H9 (cell line): ENCODE measurements at regions not wholly inside any gene's neighbourhood (a gene's known extent, or its start where the extent isn't known, plus 50 kb on each side); places are given as distances from the start of the nearest gene placed in this dataset.
"Not testable (repeated sequence)": the region's sequence is repeated elsewhere in the genome, so short reads cannot be mapped to it uniquely, and the experiment has no call there.

Experiments used
- DNase-seq: peaks from one replicate; pipeline ENCODE4 v3.0.0-alpha.2; 2017
- H2AFZ ChIP-seq: one replicate; pipeline ENCODE4 v1.6.1; 2013; ENCODE audit warnings: mild to moderate bottlenecking, low read length, control low read depth, moderate library complexity
- H2AK5ac ChIP-seq: 2 replicates; pipeline ENCODE4 v1.6.1; 2013; ENCODE audit warnings: low read length, control low read depth, mixed read lengths; ENCODE audit not compliant: insufficient read length
- H2BK120ac ChIP-seq: one replicate; pipeline ENCODE4 v1.6.1; 2013; ENCODE audit warnings: low read depth, mild to moderate bottlenecking, low read length, control low read depth, inconsistent platforms; ENCODE audit not compliant: poor library complexity, severe bottlenecking
- H2BK12ac ChIP-seq: 2 replicates; pipeline ENCODE4 v1.6.1; 2013; ENCODE audit warnings: low read length, control low read depth, mixed read lengths, low read depth; ENCODE audit not compliant: insufficient read length
- H2BK15ac ChIP-seq: 2 replicates; pipeline ENCODE4 v1.6.1; 2013; ENCODE audit warnings: low read depth, low read length, control low read depth
- H2BK20ac ChIP-seq: one replicate; pipeline ENCODE4 v1.6.1; 2013; ENCODE audit warnings: low read depth, mild to moderate bottlenecking, low read length, control low read depth, inconsistent platforms; ENCODE audit not compliant: poor library complexity, severe bottlenecking
- H2BK5ac ChIP-seq: 2 replicates; pipeline ENCODE4 v1.6.1; 2013; ENCODE audit warnings: low read length, control low read depth, mixed read lengths; ENCODE audit not compliant: insufficient read length
- H3K14ac ChIP-seq: 2 replicates; pipeline ENCODE4 v1.6.1; 2013; ENCODE audit warnings: low read length, control low read depth; ENCODE audit not compliant: insufficient read depth
- H3K18ac ChIP-seq: 2 replicates; pipeline ENCODE4 v1.6.1; 2013; ENCODE audit warnings: low read depth, mild to moderate bottlenecking, mixed read lengths, low read length, control low read depth; ENCODE audit not compliant: insufficient read length
- H3K23ac ChIP-seq: 2 replicates; pipeline ENCODE4 v1.6.1; 2013; ENCODE audit warnings: low read length, control low read depth, mixed read lengths, low read depth; ENCODE audit not compliant: insufficient read length
- H3K23me2 ChIP-seq: 2 replicates; pipeline ENCODE4 v1.6.1; 2013; ENCODE audit warnings: low read depth, mild to moderate bottlenecking, mixed read lengths, low read length, control low read depth; ENCODE audit not compliant: insufficient read length, poor library complexity, severe bottlenecking
- H3K27ac ChIP-seq: 2 replicates; pipeline ENCODE4 v1.5.1; 2013; ENCODE audit warnings: low read length, control low read depth, mixed read lengths, low read depth; ENCODE audit not compliant: insufficient read length
- H3K27me3 ChIP-seq: 2 replicates; pipeline ENCODE4 v1.6.1; 2013; ENCODE audit warnings: low read length, control low read depth, inconsistent platforms; ENCODE audit not compliant: insufficient read depth
- H3K4ac ChIP-seq: 2 replicates; pipeline ENCODE4 v1.6.1; 2013; ENCODE audit warnings: low read depth, mild to moderate bottlenecking, control low read depth, inconsistent platforms, low read length, moderate library complexity
- H3K4me1 ChIP-seq: 2 replicates; pipeline ENCODE4 v1.6.1; 2013; ENCODE audit warnings: low read length, control low read depth, inconsistent platforms; ENCODE audit not compliant: insufficient read depth
- H3K4me2 ChIP-seq: 2 replicates; pipeline ENCODE4 v1.6.1; 2013; ENCODE audit warnings: low read length, control low read depth, mixed read lengths; ENCODE audit not compliant: insufficient read length, insufficient read depth
- H3K56ac ChIP-seq: 2 replicates; pipeline ENCODE4 v1.6.1; 2013; ENCODE audit warnings: low read depth, mild to moderate bottlenecking, mixed read lengths, low read length, control low read depth; ENCODE audit not compliant: insufficient read length
- H3K79me1 ChIP-seq: 2 replicates; pipeline ENCODE4 v1.6.1; 2013; ENCODE audit warnings: low read depth, mild to moderate bottlenecking, moderate library complexity, low read length, control low read depth, inconsistent platforms; ENCODE audit not compliant: insufficient read depth, poor library complexity, severe bottlenecking
- H3K79me2 ChIP-seq: 2 replicates; pipeline ENCODE4 v1.6.1; 2013; ENCODE audit warnings: low read length, control low read depth, inconsistent platforms; ENCODE audit not compliant: insufficient read depth
- H3K9ac ChIP-seq: 2 replicates; pipeline ENCODE4 v1.6.1; 2013; ENCODE audit warnings: low read length, control low read depth, mixed read lengths; ENCODE audit not compliant: insufficient read length; ENCODE audit errors: extremely low read depth
- H3K9me3 ChIP-seq: one replicate; pipeline ENCODE4 v1.6.1; 2013; ENCODE audit warnings: low read depth, low read length, inconsistent platforms; ENCODE audit not compliant: control insufficient read depth
- H3T11ph ChIP-seq: one replicate; pipeline ENCODE4 v1.6.1; 2013; ENCODE audit warnings: mild to moderate bottlenecking, low read length, control low read depth, inconsistent platforms
- H4K20me1 ChIP-seq: one replicate; pipeline ENCODE4 v1.6.1; 2013; ENCODE audit not compliant: control insufficient read depth, insufficient read length, insufficient read depth
- H4K5ac ChIP-seq: 2 replicates; pipeline ENCODE4 v1.6.1; 2013; ENCODE audit warnings: low read depth, mild to moderate bottlenecking, mixed read lengths, low read length, control low read depth; ENCODE audit not compliant: insufficient read length
- H4K8ac ChIP-seq: replicated peaks from 2 replicates; pipeline ENCODE4 v1.6.1; 2013; ENCODE audit warnings: low read length, control low read depth, mixed read lengths, low read depth; ENCODE audit not compliant: insufficient read length
- H4K91ac ChIP-seq: 2 replicates; pipeline ENCODE4 v1.6.1; 2013; ENCODE audit warnings: low read depth, mild to moderate bottlenecking, moderate library complexity, mixed read lengths, low read length, control low read depth; ENCODE audit not compliant: insufficient read length
- H3K27ac Mint-ChIP-seq, 3 experiments: 2 replicates in 2 of 3; 3 replicates in 1 of 3; pipeline ENCODE4 v1.8.0; 2020 to 2021; ENCODE audit warnings: mixed read lengths in 3 of 3, mild to moderate bottlenecking in 1 of 3, moderate library complexity in 1 of 3
- H3K27me3 Mint-ChIP-seq: 2 replicates; pipeline ENCODE4 v1.8.0; 2021; ENCODE audit warnings: low read depth, mild to moderate bottlenecking, moderate library complexity, mixed read lengths
- H3K36me3 Mint-ChIP-seq, 3 experiments: 2 replicates in 2 of 3; 3 replicates in 1 of 3; pipeline ENCODE4 v1.8.0; 2020 to 2021; ENCODE audit warnings: low read depth in 3 of 3, mixed read lengths in 3 of 3; ENCODE audit not compliant: insufficient read depth in 1 of 3
- H3K4me1 Mint-ChIP-seq, 2 experiments: 2 replicates each; pipeline ENCODE4 v1.8.0; 2020; ENCODE audit warnings: mixed read lengths in 2 of 2
- H3K4me3 Mint-ChIP-seq, 2 experiments: 2 replicates in 1 of 2; 3 replicates in 1 of 2; pipeline ENCODE4 v1.8.0; 2020 to 2021; ENCODE audit warnings: mild to moderate bottlenecking in 2 of 2, mixed read lengths in 2 of 2, moderate library complexity in 1 of 2
- H3K9me3 Mint-ChIP-seq, 2 experiments: 2 replicates in 1 of 2; 3 replicates in 1 of 2; pipeline ENCODE4 v1.8.0; 2020; ENCODE audit warnings: mild to moderate bottlenecking in 2 of 2, mixed read lengths in 2 of 2, moderate library complexity in 1 of 2
- WGBS: extraction: QIAGEN DNeasy Blood & Tissue Kit; methylation state at CpG from one replicate; pipeline ENCODE4 v1.1.7; 2013; ENCODE audit warnings: missing lambda C conversion rate, low lambda C conversion rate, mixed read lengths; ENCODE audit not compliant: insufficient read length; ENCODE audit errors: extremely low coverage; 5-methylcytosine and 5-hydroxymethylcytosine counted together
- TF ChIP-seq, protein P1 (sequence below): fragments of 200-600 bp; sonication (generic); conservative IDR thresholded peaks from 3 replicates; pipeline ENCODE4 v1.8.0; 2021; ENCODE audit warnings: antibody characterized with exemption, mild to moderate bottlenecking

DNA sequence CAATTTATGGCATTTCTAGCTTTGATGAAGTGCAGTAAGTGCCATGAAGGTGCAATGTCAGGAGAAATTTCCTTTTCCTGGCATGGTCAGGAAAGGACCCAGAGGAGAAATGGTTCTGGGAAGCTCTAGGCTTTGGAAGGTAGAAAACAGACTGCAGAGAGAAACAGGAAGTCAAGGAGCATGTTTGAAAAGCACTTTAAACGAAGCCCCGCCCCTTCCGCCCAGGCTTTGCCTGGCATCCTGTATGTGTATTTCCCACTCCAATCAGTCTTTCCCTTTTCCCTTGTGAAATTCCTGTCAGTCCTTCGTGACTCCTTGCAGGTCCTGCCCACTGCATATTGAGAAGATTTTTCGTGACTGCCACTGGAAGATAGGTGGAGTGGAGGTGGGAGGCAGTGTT, 320.9 kb upstream of the SASH1 start:
- no peak overlapping the region for H3K4me2 ChIP-seq
- H3K18ac ChIP-seq, result peak overlapping the region; percentile 48
- H3K9ac ChIP-seq, result no peak overlapping the region
- H3K14ac ChIP-seq, result no peak overlapping the region
- no peaks in the 10 kb centered on the region for H3K79me2 ChIP-seq
- no peak overlapping the region for H4K91ac ChIP-seq
- no peaks in the 10 kb centered on the region for H3K23me2 ChIP-seq
- H4K5ac ChIP-seq, result no peak overlapping the region
- H3K9me3 Mint-ChIP-seq, result no peaks in the 10 kb centered on the region
- no peak overlapping the region for H2BK20ac ChIP-seq
- H3K27me3 Mint-ChIP-seq, result no peaks in the 10 kb centered on the region
- no peak overlapping the region for H3K4me3 Mint-ChIP-seq
- H3K27me3 ChIP-seq, result no peaks in the 10 kb centered on the region
- H3K79me1 ChIP-seq, result no peaks in the 10 kb centered on the region
- H2BK12ac ChIP-seq, result peak overlapping the region; percentile 45
- no CpG with 5 or more reads among the region's 5 CpGs for WGBS
- peak overlapping the region; percentile 23 for H3K27ac ChIP-seq
- no peak overlapping the region for H2BK120ac ChIP-seq
- H3K27ac Mint-ChIP-seq, result peak overlapping the region in 1 of 3 experiments; percentile 53; a peak in 1 of 7 replicates
- peaks cover 4 to 6% of the 10 kb centered on the region in 2 experiments; a peak in 2 of 4 replicates for H3K4me1 Mint-ChIP-seq
- TF ChIP-seq, protein P1, sequence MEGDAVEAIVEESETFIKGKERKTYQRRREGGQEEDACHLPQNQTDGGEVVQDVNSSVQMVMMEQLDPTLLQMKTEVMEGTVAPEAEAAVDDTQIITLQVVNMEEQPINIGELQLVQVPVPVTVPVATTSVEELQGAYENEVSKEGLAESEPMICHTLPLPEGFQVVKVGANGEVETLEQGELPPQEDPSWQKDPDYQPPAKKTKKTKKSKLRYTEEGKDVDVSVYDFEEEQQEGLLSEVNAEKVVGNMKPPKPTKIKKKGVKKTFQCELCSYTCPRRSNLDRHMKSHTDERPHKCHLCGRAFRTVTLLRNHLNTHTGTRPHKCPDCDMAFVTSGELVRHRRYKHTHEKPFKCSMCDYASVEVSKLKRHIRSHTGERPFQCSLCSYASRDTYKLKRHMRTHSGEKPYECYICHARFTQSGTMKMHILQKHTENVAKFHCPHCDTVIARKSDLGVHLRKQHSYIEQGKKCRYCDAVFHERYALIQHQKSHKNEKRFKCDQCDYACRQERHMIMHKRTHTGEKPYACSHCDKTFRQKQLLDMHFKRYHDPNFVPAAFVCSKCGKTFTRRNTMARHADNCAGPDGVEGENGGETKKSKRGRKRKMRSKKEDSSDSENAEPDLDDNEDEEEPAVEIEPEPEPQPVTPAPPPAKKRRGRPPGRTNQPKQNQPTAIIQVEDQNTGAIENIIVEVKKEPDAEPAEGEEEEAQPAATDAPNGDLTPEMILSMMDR, result no peak
- peak overlapping the region; percentile 73 for H2AFZ ChIP-seq
- H3K4ac ChIP-seq, result no peak overlapping the region
- H3K9me3 ChIP-seq, result no peaks in the 10 kb centered on the region
- H4K20me1 ChIP-seq, result no peaks in the 10 kb centered on the region
- no peaks in the 10 kb centered on the region for H3K4me1 ChIP-seq
- H4K8ac ChIP-seq, result no peak overlapping the region
- no peak overlapping the region for H2BK5ac ChIP-seq
- peak; percentile 32 for DNase-seq
- H3K36me3 Mint-ChIP-seq, result no peaks in the 10 kb centered on the region
- H2BK15ac ChIP-seq, result no peak overlapping the region
- H3K23ac ChIP-seq, result no peak overlapping the region
- H2AK5ac ChIP-seq, result no peak overlapping the region
- H3T11ph ChIP-seq, result no peak overlapping the region
- no peak overlapping the region for H3K56ac ChIP-seq

DNA sequence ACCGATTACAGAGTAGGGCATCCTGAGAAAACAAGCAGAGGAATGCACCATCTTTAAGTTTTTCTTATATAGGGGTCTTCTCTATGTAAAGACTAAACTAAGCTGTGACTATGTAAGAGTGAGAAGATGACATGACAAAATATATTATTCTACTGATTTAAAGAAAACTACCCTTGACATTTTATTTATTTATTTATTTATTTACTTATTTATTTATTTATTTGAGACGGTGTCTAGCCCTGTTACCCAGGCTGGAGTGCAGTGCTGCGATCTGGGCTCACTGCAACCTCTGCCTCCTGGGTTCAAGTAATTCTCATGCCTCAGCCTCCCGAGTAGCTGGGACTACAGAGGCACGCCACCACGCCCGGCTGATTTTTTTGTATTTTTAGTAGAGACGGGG, 320.4 kb upstream of the SASH1 start:
- not testable (repeated sequence) for H2BK120ac ChIP-seq, H3K4ac ChIP-seq, H3K27me3 Mint-ChIP-seq, H3K23me2 ChIP-seq, H3K36me3 Mint-ChIP-seq, H4K20me1 ChIP-seq, H2AFZ ChIP-seq, H2BK20ac ChIP-seq, H3K9ac ChIP-seq, H3K4me1 ChIP-seq, H2BK15ac ChIP-seq, H3T11ph ChIP-seq, H3K4me2 ChIP-seq, DNase-seq, H3K23ac ChIP-seq, H2AK5ac ChIP-seq, H3K14ac ChIP-seq, H3K27me3 ChIP-seq, H2BK5ac ChIP-seq, H4K5ac ChIP-seq, H2BK12ac ChIP-seq, H3K79me2 ChIP-seq, H3K56ac ChIP-seq, H4K8ac ChIP-seq, H3K4me3 Mint-ChIP-seq, H3K27ac Mint-ChIP-seq, H3K9me3 ChIP-seq, H3K27ac ChIP-seq, H4K91ac ChIP-seq, H3K18ac ChIP-seq, H3K9me3 Mint-ChIP-seq, H3K79me1 ChIP-seq
- whole genome bisulfite sequencing, result no CpG with 5 or more reads among the region's 8 CpGs
- H3K4me1 Mint-ChIP-seq, result peaks cover 9 to 10% of the 10 kb centered on the region in 2 experiments
